ACC112 (cell line): ENCODE measurements at regions not wholly inside any gene's neighbourhood (a gene's known extent, or its start where the extent isn't known, plus 50 kb on each side); places are given as distances from the start of the nearest gene placed in this dataset.
A peak's percentile ranks its signal among the peaks of the same experiment; 100 is the strongest.
"Not testable (repeated sequence)": the region's sequence is repeated elsewhere in the genome, so short reads cannot be mapped to it uniquely, and the experiment has no call there.

Source experiments
- H2AFZ ChIP-seq: fragments of 200-600 bp; sonication (generic); one replicate; pipeline ENCODE4 v1.6.0; 2017; ENCODE audit warnings: antibody characterized with exemption, low read length; ENCODE audit not compliant: unreplicated experiment
- H3K27ac ChIP-seq: fragments of 200-600 bp; sonication (generic); 2 replicates; pipeline ENCODE4 v1.5.1; 2014; ENCODE audit warnings: low read depth, mild to moderate bottlenecking, antibody characterized with exemption, low read length, moderate library complexity
- H3K27me3 ChIP-seq: fragments of 200-600 bp; sonication (generic); 2 replicates; pipeline ENCODE4 v1.6.1; 2014; ENCODE audit warnings: mild to moderate bottlenecking, antibody characterized with exemption, low read length, moderate library complexity, mixed read lengths; ENCODE audit not compliant: insufficient read depth
- H3K36me3 ChIP-seq: fragments of 200-600 bp; sonication (generic); 2 replicates; pipeline ENCODE4 v1.6.1; 2016; ENCODE audit warnings: mild to moderate bottlenecking, antibody characterized with exemption, low read length, moderate library complexity, mixed read lengths; ENCODE audit not compliant: insufficient read depth
- H3K4me1 ChIP-seq: fragments of 200-600 bp; sonication (generic); one replicate; pipeline ENCODE4 v1.6.1; 2016; ENCODE audit warnings: low read length, mixed read lengths; ENCODE audit not compliant: insufficient read depth, unreplicated experiment, control insufficient read depth
- H3K4me3 ChIP-seq: fragments of 200-600 bp; sonication (generic); 2 replicates; pipeline ENCODE4 v1.5.1; 2014; ENCODE audit warnings: mild to moderate bottlenecking, low read depth, low read length
- H3K79me2 ChIP-seq: fragments of 200-600 bp; sonication (generic); one replicate; pipeline ENCODE4 v1.6.0; 2016; ENCODE audit warnings: low read length; ENCODE audit not compliant: control insufficient read depth, unreplicated experiment, insufficient read depth

- Histone ChIP-seq H3K79me2 (no peaks in the 10 kb centered on the region), H3K27me3 (no peaks in the 10 kb centered on the region), H3K4me1 (no peaks in the 10 kb centered on the region), H3K4me3 (no peak overlapping the region), H3K27ac (no peak overlapping the region), H2AFZ (peak overlapping the region; percentile 13), H3K36me3 (no peaks in the 10 kb centered on the region)
Observed at GRCh38 chr9:74173284-74173683, 323.9 kb upstream of the RORB start.

GRCh38 chr9:74197771-74198170, 299.4 kb upstream of the RORB start:
- H3K27ac ChIP-seq, H3K36me3 ChIP-seq, H3K79me2 ChIP-seq, H3K27me3 ChIP-seq, H2AFZ ChIP-seq, H3K4me1 ChIP-seq, H3K4me3 ChIP-seq: not testable (repeated sequence)

- Histone ChIP-seq H3K36me3 (no peaks in the 10 kb centered on the region), H3K4me1 (no peaks in the 10 kb centered on the region), H2AFZ (no peak overlapping the region), H3K4me3 (no peak overlapping the region), H3K79me2 (no peaks in the 10 kb centered on the region), H3K27me3 (no peaks in the 10 kb centered on the region), H3K27ac (no peak overlapping the region)
Observed at GRCh38 chr9:74205056-74205455, 292.1 kb upstream of the RORB start.

- H3K4me1 ChIP-seq = no peaks in the 10 kb centered on the region
- H3K27me3 ChIP-seq = no peaks in the 10 kb centered on the region
- H3K79me2 ChIP-seq = no peaks in the 10 kb centered on the region
- H3K27ac ChIP-seq = no peak overlapping the region
- no peak overlapping the region for H3K4me3 ChIP-seq
- H2AFZ ChIP-seq = no peak overlapping the region
- H3K36me3 ChIP-seq = no peaks in the 10 kb centered on the region
Observed at GRCh38 chr9:74218385-74219063, 278.6 kb upstream of the RORB start.

- H2AFZ ChIP-seq = no peak overlapping the region
- no peak overlapping the region for H3K27ac ChIP-seq
- H3K36me3 ChIP-seq = no peaks in the 10 kb centered on the region
- no peak overlapping the region for H3K4me3 ChIP-seq
- no peaks in the 10 kb centered on the region for H3K4me1 ChIP-seq
- no peaks in the 10 kb centered on the region for H3K79me2 ChIP-seq
- H3K27me3 ChIP-seq = no peaks in the 10 kb centered on the region
Observed at GRCh38 chr9:74220327-74220726, 276.8 kb upstream of the RORB start.

- Histone ChIP-seq H3K79me2 (no peaks in the 10 kb centered on the region), H3K27ac (no peak overlapping the region), H3K27me3 (no peaks in the 10 kb centered on the region), H3K4me3 (no peak overlapping the region), H3K36me3 (no peaks in the 10 kb centered on the region), H2AFZ (no peak overlapping the region), H3K4me1 (no peaks in the 10 kb centered on the region)
Observed at GRCh38 chr9:74236857-74237256, 260.3 kb upstream of the RORB start.

- no peaks in the 10 kb centered on the region for H3K27me3 ChIP-seq
- H3K27ac ChIP-seq = no peak overlapping the region
- no peak overlapping the region for H2AFZ ChIP-seq
- no peaks in the 10 kb centered on the region for H3K4me1 ChIP-seq
- H3K4me3 ChIP-seq = no peak overlapping the region
- no peaks in the 10 kb centered on the region for H3K79me2 ChIP-seq
- H3K36me3 ChIP-seq = no peaks in the 10 kb centered on the region
Observed at GRCh38 chr9:74245866-74246497, 251.2 kb upstream of the RORB start.

- H3K27me3 ChIP-seq = no peaks in the 10 kb centered on the region
Observed at GRCh38 chr9:74255489-74255984, 241.6 kb upstream of the RORB start.

GRCh38 chr9:74275872-74276508, 221.1 kb upstream of the RORB start:
- Histone ChIP-seq H3K27ac (no peak overlapping the region), H3K79me2 (no peaks in the 10 kb centered on the region), H3K4me1 (no peaks in the 10 kb centered on the region), H2AFZ (no peak overlapping the region), H3K4me3 (no peak overlapping the region), H3K36me3 (no peaks in the 10 kb centered on the region), H3K27me3 (no peaks in the 10 kb centered on the region)

More at GRCh38 chr9:74255489-74255984, 241.6 kb upstream of the RORB start:
- H3K79me2 ChIP-seq = no peaks in the 10 kb centered on the region
- H2AFZ ChIP-seq = no peak overlapping the region
- H3K36me3 ChIP-seq = no peaks in the 10 kb centered on the region
- H3K4me3 ChIP-seq = no peak overlapping the region
- no peaks in the 10 kb centered on the region for H3K4me1 ChIP-seq
- no peak overlapping the region for H3K27ac ChIP-seq

GRCh38 chr9:74277532-74277931, 219.6 kb upstream of the RORB start:
- no peaks in the 10 kb centered on the region for H3K27me3 ChIP-seq
- H3K79me2 ChIP-seq = no peaks in the 10 kb centered on the region
- H3K27ac ChIP-seq = no peak overlapping the region
- H3K4me3 ChIP-seq = no peak overlapping the region
- H3K4me1 ChIP-seq = no peaks in the 10 kb centered on the region
- H2AFZ ChIP-seq = no peak overlapping the region
- H3K36me3 ChIP-seq = no peaks in the 10 kb centered on the region

GRCh38 chr9:74281674-74282073, 215.5 kb upstream of the RORB start:
- Histone ChIP-seq H3K27me3 (no peaks in the 10 kb centered on the region), H2AFZ (no peak overlapping the region), H3K4me3 (no peak overlapping the region), H3K27ac (no peak overlapping the region), H3K36me3 (no peaks in the 10 kb centered on the region), H3K4me1 (no peaks in the 10 kb centered on the region), H3K79me2 (no peaks in the 10 kb centered on the region)
